KG1 (cell line): ENCODE measurements at regions not wholly inside any gene's neighbourhood (a gene's known extent, or its start where the extent isn't known, plus 50 kb on each side); places are given as distances from the start of the nearest gene placed in this dataset.
A peak's percentile ranks its signal among the peaks of the same experiment; 100 is the strongest.

Experiments
- DNase-seq: peaks from one replicate; lab custom pipeline; 2025; lab: John Stamatoyannopoulos, UW

GRCh38 chr1:209335178-209335577 is 248.3 kb upstream of the CAMK1G start:
- DNase-seq, result no peak

GRCh38 chr1:209341146-209341545 is 242.4 kb upstream of the CAMK1G start:
- no peak for DNase-seq

- DNase-seq, result no peak
Measured at GRCh38 chr1:209341673-209342420, 241.7 kb upstream of the CAMK1G start.

- no peak for DNase-seq
Measured at GRCh38 chr1:209342441-209343175, 240.9 kb upstream of the CAMK1G start.

GRCh38 chr1:209343511-209343910 is 240.0 kb upstream of the CAMK1G start:
- DNase-seq, result no peak

GRCh38 chr1:209344156-209344555 is 239.4 kb upstream of the CAMK1G start:
- no peak for DNase-seq

GRCh38 chr1:209349363-209350308 is 233.9 kb upstream of the CAMK1G start:
- no peak for DNase-seq

GRCh38 chr1:209353053-209353452 is 230.5 kb upstream of the CAMK1G start:
- no peak for DNase-seq

GRCh38 chr1:209354111-209354839 is 229.2 kb upstream of the CAMK1G start:
- DNase-seq, result peak; percentile 32

- no peak for DNase-seq
Measured at GRCh38 chr1:209354840-209355165, 228.7 kb upstream of the CAMK1G start.

GRCh38 chr1:209355415-209355814 is 228.1 kb upstream of the CAMK1G start:
- no peak for DNase-seq

GRCh38 chr1:209356976-209357377 is 226.5 kb upstream of the CAMK1G start:
- no peak for DNase-seq

GRCh38 chr1:209363112-209363511 is 220.4 kb upstream of the CAMK1G start:
- DNase-seq, result no peak

- DNase-seq, result no peak
Measured at GRCh38 chr1:209364716-209365115, 218.8 kb upstream of the CAMK1G start.

GRCh38 chr1:209367061-209367772 is 216.3 kb upstream of the CAMK1G start:
- DNase-seq, result no peak

GRCh38 chr1:209368864-209369598 is 214.5 kb upstream of the CAMK1G start:
- DNase-seq, result no peak

- DNase-seq, result no peak
Measured at GRCh38 chr1:209370241-209370995, 213.1 kb upstream of the CAMK1G start.

- DNase-seq, result no peak
Measured at GRCh38 chr1:209375097-209375496, 208.4 kb upstream of the CAMK1G start.

- DNase-seq, result no peak
Measured at GRCh38 chr1:209375671-209376365, 207.7 kb upstream of the CAMK1G start.
